Skeletal muscle cell (primary cell): ENCODE measurements at regions not wholly inside any gene's neighbourhood (a gene's known extent, or its start where the extent isn't known, plus 50 kb on each side); places are given as distances from the start of the nearest gene placed in this dataset.

Experiments
- DNase-seq: peaks from one replicate; pipeline ENCODE4 v3.0.0-alpha.2; 2010; ENCODE audit warnings: low read depth
- H3K4me3 ChIP-seq: 2 replicates; pipeline ENCODE4 v1.5.1; 2011; ENCODE audit warnings: low read depth, mild to moderate bottlenecking, control low read depth, low read length, moderate library complexity

DNA sequence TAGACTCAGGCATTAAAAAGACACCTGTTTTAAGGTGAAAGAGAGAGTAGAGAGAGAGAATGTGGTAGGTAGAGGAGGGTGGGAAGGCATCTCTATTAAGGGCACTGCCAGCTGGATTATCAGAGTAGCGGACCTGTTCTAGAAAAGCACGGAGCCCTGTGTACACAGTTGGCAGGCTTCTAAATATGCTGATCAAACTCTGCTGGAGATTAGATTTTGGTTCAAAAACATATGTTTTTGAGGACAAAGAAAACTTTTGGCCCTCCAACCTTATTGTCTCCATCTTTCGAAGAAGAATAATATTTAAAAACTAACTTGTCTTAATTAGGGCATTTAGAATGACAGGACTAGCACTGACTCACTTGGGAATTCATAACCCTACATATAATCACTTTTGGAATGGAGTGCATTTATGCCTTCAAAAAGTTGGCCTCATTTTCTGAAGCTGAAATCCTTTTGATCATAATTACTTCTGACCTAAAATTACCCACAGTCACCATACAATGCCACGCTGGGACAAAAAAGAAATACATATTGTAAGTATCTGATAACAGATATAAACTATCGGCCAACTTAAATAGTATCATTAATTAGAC, 254.6 kb downstream of the MEIS1 start:
- H3K4me3 ChIP-seq = no peak overlapping the region
- DNase-seq = no peak

DNA sequence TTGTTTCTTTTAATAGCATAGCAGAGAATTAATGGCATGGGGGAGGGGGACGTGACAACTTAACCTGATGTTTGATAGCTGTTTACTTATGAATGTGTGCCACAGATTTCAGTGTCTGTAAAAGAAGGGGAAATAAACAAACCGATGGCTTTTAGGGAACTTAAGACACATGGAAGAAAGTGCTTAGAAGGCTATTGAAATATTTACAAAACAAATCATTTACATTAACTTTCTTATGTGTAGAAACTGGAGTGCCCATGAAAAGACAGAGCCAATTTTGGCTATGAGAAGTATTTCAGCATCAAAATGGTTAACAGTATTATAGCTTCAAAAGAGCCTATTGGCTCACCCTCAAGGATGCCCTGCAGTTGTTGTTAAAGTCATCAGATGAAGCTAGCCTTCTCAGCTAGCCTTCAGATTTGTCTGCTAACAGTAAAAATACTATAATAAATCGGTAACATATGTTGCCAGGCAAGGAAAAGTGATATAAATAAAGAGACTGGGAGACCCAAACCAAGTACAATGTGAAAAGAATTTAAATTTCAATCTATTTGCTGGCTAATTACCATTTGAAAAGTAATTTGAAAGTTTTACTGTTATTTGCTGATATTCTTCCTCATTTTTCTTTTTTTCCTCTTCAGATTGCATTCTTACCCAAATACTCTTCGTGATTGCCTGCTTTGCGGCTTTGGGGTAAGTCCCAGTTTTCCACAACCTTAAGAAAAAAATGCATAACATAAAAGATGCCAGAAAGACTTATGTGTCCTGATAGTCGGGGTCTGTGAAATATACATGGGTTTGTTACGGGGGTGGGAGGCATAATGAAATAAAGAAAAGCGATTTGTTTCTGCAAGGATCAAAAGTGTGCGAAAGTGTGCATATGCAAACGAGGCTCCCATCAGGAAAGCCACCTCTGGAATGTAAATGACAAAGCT, 256.4 kb downstream of the MEIS1 start:
- no peak overlapping the region for H3K4me3 ChIP-seq
- DNase-seq = no peak

DNA sequence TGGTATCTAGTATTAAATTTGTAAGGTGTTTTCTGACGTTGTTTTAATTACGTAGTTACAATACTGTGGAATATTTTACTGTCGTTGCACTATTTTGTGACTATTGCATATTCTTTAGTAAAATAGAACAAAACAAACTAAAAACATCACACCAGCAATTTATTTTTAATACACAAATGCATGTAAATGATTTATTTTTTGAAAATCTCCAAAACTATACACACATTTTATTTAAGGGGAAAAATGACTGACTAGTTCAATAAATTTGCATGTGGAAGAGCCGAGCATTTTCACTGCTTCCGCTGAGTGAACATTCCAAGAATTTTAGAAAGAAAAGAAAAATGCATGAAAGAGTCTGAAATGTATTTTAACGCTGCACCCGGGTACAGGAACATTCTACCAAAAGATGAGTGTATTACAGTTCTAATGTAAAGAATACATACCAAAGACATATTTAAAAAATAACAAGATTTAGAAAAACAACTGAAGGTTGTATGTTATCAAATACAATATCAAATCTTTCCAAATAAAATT, 257.7 kb downstream of the MEIS1 start:
- DNase-seq = no peak
- H3K4me3 ChIP-seq = no peak overlapping the region

DNA sequence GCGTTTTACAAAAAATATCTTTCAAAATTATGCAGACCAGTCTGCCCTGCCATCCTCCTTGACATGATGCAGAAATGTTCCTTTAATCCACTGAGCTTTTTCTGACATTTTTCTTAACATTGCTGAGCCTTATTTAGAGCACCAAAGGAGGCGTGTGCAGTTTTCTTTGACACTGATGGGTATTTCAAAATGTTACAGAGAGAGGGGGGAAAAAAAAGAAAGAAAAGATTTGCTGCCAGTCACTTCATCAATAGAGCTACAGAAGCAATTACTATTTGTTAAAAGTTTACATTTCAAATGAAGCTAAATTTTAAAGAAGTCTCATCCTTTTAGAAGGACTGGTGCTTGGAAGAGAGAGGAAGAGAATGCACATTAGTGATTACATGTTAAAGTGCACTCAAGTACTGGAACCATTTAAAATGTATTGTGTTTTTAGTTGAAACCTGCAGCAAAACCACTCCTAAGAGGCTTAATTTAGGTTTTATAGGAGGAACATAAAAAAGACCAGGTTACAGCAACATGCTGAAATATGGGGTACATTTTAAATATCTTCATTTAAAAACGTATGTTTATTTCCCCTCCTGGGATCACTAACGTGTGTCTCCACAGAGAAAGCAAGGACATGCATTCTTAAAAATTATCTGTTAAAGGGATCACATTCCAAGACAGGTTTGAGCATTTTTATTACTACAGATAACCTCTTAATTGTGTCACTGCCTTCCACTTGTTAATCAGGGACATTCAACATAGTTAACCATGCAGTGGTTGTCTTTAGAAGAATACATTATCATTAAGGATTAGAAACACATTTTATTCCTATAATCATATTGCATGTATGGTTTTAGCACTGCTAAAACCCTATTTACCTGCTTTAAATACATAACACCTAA, 258.4 kb downstream of the MEIS1 start:
- DNase-seq = no peak
- H3K4me3 ChIP-seq = no peak overlapping the region

DNA sequence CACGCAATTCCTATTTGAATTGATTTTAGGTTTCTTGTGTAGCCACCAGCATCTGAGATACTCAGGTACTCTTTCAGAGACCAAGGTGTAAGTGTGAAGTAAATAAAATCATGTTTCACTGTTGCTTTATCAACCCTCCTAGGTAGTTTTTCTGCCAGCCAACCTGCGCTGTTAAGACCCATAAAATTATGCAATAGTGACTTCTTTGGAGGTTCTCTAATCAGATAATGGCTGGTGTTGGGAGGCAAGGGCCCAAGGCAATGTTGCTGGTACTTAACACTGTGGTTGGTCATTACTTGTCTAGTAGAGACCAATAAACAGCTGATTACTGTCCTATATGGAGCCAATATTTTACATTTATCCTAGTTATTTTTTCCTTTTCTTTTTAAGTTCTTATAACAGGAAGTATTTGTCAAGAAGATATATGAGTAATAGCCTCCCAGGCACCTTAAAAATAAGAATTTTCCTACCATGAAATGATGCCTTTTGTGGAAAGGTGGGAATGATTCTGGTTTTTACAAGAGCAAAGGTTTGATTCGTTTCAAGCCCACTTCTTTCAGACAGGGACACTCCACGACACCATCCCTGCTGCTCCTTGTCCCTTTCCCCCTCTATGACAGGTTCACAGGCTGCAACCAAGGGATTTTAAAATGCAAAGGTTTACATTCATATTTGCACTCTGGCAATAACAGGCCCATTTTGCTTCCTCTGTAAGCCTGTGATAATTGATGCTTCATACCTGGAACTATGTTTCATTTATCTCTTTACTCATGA, 259.3 kb downstream of the MEIS1 start:
- H3K4me3 ChIP-seq = no peak overlapping the region
- no peak for DNase-seq

DNA sequence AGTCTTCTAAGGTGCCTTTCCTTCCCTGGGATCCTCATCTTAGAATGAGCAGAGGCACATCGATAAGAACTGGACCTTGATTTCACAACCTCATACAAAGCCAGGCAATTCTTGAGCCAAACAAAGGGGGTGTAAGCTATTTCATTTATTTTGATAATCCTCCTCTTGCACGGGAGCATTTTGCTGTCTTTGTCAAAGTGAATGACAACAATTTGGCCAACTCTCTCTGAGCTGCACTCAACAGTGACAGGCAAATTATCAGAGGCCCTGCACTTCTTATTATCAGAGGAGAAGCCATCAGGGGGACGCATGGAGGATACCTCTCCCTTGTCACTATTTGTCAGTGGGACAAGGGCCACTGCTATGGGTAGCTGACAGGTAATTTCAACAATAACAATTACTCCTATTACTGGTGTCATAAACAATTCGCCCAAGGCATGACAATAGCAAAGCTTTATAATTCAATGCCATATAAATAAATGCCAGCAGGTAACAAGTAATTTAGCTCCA, 260.4 kb downstream of the MEIS1 start:
- DNase-seq = no peak
- no peak overlapping the region for H3K4me3 ChIP-seq

DNA sequence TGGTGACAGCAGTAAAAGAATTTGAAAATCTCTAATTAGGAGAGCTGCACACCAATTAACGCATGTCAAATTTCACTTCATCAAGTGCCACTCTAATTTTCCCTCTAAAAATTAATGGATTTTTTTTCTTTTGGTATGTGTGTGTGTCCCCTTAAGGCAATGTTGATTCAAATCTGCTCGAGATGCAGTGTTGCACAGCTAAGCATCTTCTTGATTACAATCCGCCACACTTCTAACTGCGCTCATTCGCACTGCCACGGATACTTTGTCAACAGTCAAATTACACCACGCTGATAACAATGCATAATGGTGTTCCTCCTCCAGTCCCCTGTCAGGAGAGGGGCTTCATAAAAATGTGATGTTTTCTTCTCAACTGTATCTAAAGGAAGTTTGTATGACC, 261.4 kb downstream of the MEIS1 start:
- no peak overlapping the region for H3K4me3 ChIP-seq

DNA sequence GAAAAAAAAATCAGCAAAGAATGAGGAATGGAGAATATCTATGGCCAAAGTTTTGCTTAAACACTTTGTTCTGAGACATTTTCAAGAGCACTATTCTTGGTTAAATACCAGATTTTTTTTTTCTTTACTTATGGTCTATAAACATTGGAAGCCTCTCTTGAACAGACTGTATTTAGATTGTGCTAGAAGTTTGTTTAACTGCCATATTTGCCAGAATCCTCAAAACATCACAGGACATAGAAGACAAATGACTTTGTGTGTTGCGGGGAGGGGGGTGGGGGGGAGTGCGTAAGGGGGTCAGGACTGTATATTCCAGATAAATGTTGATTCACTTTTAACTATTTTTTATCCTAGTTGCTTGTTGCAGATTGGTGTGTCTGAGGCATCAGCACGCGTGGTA, 262.0 kb downstream of the MEIS1 start:
- no peak for DNase-seq
- no peak overlapping the region for H3K4me3 ChIP-seq

More for the DNA sequence above, 261.4 kb downstream of the MEIS1 start:
- DNase-seq = no peak

DNA sequence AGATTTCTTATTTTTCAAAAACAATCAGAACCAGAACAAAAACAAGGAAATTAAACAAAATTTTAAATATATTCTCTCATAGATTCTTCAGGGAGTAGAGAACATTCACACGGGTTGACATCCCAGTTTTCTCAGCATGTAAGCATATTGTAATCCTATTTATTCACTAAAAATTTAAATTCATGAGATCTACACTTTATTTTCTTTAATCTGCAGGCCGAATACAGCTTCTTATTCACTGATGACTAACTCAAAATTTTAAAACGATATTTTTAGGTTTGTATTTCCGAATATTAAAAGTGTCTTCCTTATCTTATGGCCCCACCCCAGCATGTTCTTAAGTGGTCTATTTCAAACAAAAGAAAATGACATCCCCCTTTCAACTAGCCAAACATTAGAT, 262.4 kb downstream of the MEIS1 start:
- no peak overlapping the region for H3K4me3 ChIP-seq

DNA sequence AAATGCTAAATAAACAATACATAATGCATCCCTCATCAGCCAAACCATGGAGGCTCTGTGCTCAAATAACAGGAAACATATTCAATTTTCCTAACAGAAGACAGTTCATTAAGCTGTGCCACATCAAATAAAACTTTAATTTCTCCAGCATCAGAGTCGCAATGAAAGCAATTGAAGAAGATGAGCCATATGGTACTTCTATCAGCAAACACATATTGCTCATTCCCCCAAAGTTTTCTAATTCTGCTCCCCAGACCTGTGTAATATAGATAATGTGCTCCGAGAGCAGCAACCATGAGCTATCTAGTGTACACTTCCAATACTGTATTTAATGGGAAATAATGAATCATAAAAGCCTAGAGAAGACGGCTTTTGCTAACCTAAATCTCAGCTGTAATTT, 263.2 kb downstream of the MEIS1 start:
- H3K4me3 ChIP-seq = no peak overlapping the region
- DNase-seq = no peak

More for the DNA sequence above, 262.4 kb downstream of the MEIS1 start:
- DNase-seq = no peak

DNA sequence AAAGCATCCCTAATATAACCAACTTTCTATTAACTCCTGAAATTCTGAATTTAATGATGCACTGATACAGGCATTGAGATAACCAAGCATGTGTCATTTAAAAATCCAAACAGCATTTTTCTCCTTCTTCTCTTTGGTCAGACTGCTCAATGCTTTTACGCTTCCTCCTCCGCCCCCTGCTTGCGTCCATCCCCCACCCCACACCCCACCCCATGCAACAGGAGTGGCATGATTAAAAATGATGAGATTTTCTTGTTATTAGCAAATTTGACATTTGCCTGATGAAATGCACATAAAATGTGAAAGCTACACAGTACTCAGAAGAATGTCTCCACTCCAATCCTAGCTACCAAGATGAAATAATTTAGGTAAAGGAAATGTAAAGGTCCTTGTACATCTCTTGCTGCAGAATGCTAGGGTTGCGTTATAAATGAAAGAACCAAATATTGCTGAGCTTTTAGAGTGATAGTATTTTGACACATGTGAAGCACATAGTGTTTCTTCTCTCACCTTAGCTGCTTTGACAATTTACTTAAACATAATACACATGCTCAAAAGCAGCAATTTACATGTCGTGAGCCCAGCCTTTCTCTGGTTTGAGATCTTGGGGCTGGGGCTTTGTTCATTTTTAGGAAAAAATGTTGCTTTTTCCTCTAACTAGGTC, 263.8 kb downstream of the MEIS1 start:
- no peak for DNase-seq

DNA sequence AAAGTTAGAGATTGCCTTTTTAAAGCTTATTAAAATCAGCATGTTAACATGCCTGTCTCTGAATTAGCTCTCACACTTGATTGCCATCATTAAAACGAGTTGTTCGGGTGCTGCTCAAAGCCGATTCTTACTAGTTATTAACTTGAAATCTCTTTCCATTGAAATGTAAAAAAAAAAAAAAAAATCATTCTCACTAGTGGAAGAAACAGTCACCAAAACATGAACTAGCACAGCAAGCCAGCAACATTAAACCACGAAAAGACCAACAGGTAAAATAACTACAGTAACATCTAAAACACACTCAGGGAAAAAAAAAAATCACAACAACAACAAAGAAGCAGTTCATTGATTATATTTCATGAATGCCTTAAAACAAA, 264.5 kb downstream of the MEIS1 start:
- no peak for DNase-seq

More for the DNA sequence above, 263.8 kb downstream of the MEIS1 start:
- no peak overlapping the region for H3K4me3 ChIP-seq

DNA sequence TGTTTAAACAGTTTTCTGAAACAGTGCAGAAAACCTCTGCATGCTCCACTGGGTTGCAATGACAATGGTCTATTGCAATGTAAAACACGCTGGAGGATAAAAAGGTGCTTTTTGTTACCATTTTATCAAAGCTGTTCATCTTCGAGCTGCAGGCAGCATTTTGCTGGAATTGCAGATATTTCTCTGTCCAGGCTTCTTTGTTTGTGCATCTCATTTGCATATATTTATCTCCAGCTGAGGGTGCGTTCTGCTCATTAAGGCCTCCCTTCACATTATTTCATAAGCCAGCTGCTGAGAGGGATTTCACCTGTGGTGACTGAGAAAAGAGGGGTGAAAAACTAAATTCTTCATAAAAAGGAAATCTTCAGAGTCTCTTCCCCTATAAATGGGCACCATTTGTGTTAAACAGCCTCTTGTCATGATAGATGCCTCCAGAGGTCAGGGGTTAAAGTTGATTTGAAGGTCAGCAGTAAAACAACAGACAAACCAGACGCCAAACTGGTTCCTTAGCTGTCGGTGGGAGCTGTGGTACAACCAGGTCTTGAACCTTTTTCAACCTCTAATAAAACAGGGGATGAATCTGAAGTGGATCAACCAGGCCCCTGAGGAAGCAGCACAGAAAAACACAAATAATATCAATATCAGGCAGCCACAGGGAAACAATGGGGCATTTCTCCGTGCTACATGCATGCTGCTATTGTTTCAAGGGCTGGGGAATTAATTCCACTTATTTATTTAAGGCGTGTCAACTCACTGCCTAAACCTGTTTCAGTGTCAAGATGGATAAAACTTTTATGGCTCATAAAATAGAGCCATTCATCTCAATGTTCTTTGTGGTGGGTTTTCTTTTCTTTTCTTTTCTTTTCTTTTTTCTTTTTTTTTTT, 265.1 kb downstream of the MEIS1 start:
- no peak for DNase-seq
- no peak overlapping the region for H3K4me3 ChIP-seq

More for the DNA sequence above, 264.5 kb downstream of the MEIS1 start:
- H3K4me3 ChIP-seq = no peak overlapping the region

DNA sequence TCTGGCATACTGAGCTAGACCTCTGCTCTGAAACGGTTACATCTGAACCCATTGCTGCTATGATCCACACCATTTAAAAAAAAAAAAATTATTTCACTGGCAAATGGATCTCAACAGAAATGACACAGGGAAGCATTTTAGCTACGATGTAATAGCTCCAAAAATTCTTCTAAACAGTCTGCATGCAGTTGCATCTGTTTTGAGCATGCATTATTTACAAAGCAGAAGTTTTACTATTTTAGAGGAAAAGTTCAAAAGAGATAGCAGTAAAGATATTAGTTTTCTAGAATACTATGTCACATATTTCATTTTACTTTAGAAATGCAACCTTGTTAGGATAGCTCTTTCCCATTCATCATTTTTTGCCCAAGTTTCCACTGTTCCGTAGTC, 265.7 kb downstream of the MEIS1 start:
- no peak for DNase-seq
- no peak overlapping the region for H3K4me3 ChIP-seq

DNA sequence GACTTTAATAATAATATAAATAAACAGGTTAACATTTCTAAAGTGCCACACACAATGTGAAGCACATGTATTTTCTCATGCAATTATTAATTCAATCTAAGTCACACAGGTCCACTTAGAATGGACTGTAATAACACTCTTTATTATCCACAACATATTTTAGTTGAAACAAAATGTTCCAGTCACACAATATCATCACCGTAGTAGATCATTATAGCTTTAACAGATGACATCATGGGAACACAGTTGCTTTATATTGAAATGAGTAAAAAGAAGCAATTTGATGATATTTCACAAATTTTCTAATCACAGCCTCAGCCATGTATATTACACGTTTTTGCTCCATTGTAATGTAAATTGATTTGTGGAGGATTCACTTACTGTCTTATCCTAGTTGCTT, 266.3 kb downstream of the MEIS1 start:
- H3K4me3 ChIP-seq = no peak overlapping the region
- no peak for DNase-seq

DNA sequence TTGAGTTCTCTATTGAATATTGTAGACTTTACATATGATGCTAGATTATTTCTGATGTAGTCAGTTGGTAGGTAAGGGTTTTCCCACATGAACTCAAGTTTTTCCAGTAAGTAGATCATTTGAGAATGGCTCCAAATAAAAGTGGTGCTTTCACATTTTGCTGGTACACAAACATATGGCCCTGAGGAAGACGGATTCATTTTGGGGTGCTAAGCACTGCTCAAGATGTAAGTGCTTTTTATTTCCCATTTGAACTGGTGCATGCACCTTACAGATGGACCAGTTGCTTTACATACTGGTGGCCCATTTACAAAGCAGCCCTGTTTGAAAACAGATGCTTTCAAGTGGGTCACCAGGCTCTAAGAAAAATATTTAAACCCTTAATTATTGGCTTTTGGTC, 266.7 kb downstream of the MEIS1 start:
- DNase-seq = no peak
- no peak overlapping the region for H3K4me3 ChIP-seq

DNA sequence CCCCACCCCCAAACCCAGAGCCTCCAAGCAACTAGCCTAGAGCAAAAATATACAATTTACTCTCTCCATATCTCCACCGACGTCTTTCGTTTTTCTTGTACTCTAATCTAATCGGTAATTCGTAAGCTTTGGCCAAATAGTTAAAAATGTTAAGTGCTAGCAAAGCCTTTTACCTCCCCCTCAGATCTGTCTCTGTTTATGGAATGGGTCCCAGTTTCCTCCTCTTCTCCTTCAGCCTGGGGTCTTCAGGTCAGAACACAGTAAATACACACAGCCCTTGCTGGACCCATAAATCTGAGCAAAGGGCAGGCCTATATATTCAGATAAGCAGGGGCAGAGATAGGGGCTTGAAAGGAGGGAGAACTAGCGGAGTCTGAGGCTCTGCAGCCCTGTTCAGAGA, 267.4 kb downstream of the MEIS1 start:
- no peak overlapping the region for H3K4me3 ChIP-seq
- DNase-seq = no peak
